Osteocyte (in vitro differentiated cells): ENCODE measurements at regions not wholly inside any gene's neighbourhood (a gene's known extent, or its start where the extent isn't known, plus 50 kb on each side); places are given as distances from the start of the nearest gene placed in this dataset.

ENCODE experiments used
- DNase-seq: peaks from one replicate; pipeline ENCODE4 v3.0.0; 2021; ENCODE audit warnings: mixed read lengths; ENCODE audit not compliant: unreplicated experiment; ENCODE audit errors: extremely low spot score
- H3K27ac Mint-ChIP-seq: one replicate; pipeline ENCODE4 v1.8.0; 2021; ENCODE audit warnings: mild to moderate bottlenecking, mixed read lengths; ENCODE audit not compliant: unreplicated experiment
- H3K27me3 Mint-ChIP-seq: one replicate; pipeline ENCODE4 v1.8.0; 2021; ENCODE audit warnings: mixed read lengths; ENCODE audit not compliant: unreplicated experiment
- H3K36me3 Mint-ChIP-seq: one replicate; pipeline ENCODE4 v1.8.0; 2021; ENCODE audit warnings: mixed read lengths; ENCODE audit not compliant: unreplicated experiment
- H3K4me1 Mint-ChIP-seq: one replicate; pipeline ENCODE4 v1.8.0; 2021; ENCODE audit warnings: mixed read lengths; ENCODE audit not compliant: unreplicated experiment
- H3K4me3 Mint-ChIP-seq: one replicate; pipeline ENCODE4 v1.8.0; 2021; ENCODE audit warnings: mild to moderate bottlenecking, moderate library complexity, mixed read lengths; ENCODE audit not compliant: unreplicated experiment
- H3K9me3 Mint-ChIP-seq: one replicate; pipeline ENCODE4 v1.8.0; 2021; ENCODE audit warnings: mixed read lengths; ENCODE audit not compliant: unreplicated experiment
- TF ChIP-seq, protein P1 (sequence below): fragments of 200-600 bp; sonication (generic); IDR thresholded peaks from 2 replicates; pipeline ENCODE4 v1.5.0; 2021; ENCODE audit warnings: antibody characterized with exemption, mild to moderate bottlenecking, moderate library complexity

DNA sequence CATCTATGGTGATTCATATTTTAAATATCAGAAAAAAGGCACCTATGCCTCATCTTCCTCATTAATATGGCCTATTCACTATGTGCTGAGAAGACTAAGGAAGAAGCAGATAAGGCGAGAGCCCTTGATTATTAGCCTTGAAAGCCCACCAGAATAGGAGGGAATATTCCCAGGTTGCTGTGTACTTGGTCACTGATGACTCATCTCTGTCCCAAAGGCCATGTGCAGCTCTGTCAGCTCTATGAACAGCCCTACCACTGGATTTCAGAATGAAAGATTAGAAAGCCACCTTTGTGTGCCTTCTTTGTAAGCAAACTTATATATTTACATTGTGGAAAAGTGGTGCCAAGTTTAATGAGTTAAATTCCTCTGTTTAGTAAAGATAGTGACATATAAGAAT, 211.5 kb downstream of the NFKBIZ start:
- Mint-ChIP-seq H3K27me3 (no peaks in the 10 kb centered on the region), H3K9me3 (no peaks in the 10 kb centered on the region), H3K4me3 (no peak overlapping the region), H3K4me1 (no peaks in the 10 kb centered on the region), H3K27ac (no peak overlapping the region), H3K36me3 (peaks cover 2% of the 10 kb centered on the region)
- TF ChIP-seq, protein P1, sequence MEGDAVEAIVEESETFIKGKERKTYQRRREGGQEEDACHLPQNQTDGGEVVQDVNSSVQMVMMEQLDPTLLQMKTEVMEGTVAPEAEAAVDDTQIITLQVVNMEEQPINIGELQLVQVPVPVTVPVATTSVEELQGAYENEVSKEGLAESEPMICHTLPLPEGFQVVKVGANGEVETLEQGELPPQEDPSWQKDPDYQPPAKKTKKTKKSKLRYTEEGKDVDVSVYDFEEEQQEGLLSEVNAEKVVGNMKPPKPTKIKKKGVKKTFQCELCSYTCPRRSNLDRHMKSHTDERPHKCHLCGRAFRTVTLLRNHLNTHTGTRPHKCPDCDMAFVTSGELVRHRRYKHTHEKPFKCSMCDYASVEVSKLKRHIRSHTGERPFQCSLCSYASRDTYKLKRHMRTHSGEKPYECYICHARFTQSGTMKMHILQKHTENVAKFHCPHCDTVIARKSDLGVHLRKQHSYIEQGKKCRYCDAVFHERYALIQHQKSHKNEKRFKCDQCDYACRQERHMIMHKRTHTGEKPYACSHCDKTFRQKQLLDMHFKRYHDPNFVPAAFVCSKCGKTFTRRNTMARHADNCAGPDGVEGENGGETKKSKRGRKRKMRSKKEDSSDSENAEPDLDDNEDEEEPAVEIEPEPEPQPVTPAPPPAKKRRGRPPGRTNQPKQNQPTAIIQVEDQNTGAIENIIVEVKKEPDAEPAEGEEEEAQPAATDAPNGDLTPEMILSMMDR = no peak
- no peak for DNase-seq

DNA sequence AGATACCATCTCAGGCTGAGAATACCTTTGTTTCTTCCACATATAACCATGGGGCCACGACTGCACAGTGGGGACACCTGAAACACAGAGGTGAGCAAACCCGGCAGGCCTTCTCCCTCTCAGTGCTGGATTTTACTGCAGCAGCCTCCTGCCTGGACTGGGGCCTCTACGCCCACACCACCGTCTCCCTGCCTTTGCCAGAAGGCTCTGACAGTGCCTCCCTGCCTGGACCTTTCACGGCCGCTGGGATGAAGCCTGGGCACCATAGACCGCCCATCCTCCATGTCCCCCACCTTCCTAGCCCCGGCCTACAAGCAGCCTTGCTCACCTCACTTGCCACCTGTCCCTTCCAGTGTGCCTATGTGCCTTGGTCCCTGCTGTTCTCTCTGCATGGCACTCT, 214.3 kb downstream of the NFKBIZ start:
- peaks cover 2% of the 10 kb centered on the region for H3K36me3 Mint-ChIP-seq
- H3K4me1 Mint-ChIP-seq = peaks cover 3% of the 10 kb centered on the region
- no peak for DNase-seq
- H3K9me3 Mint-ChIP-seq = no peaks in the 10 kb centered on the region
- no peak overlapping the region for H3K4me3 Mint-ChIP-seq
- no peak overlapping the region for H3K27ac Mint-ChIP-seq
- TF ChIP-seq, protein P1 = no peak
- H3K27me3 Mint-ChIP-seq = no peaks in the 10 kb centered on the region

- Mint-ChIP-seq H3K27me3 (no peaks in the 10 kb centered on the region), H3K9me3 (peaks cover 3% of the 10 kb centered on the region), H3K36me3 (peaks cover 2% of the 10 kb centered on the region), H3K27ac (no peak overlapping the region), H3K4me1 (peaks cover 5% of the 10 kb centered on the region), H3K4me3 (no peak overlapping the region)
- TF ChIP-seq, protein P1 = no peak
- DNase-seq = no peak
Observed at GRCh38 chr3:102066470-102066869, 217.2 kb downstream of the NFKBIZ start.

DNA sequence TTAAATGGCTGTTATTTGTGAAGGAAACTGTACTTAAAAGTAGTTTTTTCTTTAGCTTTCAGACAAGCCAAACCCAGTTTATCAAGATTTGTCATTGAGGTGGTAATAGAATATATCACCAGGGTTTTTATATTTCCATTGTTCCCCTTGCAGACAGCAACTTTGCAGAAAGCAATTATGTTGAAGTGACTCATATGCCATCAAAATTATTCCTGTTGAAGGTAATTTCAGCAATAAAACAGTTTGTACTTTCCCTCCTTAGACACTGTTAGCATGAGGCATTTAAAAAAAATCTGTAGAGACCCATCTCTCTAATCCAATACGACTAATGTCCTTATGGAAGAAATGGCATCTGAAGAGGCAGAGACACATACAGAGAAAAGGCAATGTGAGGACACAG, 219.0 kb downstream of the NFKBIZ start:
- Mint-ChIP-seq H3K4me1 (peaks cover 5% of the 10 kb centered on the region), H3K36me3 (peaks cover 2% of the 10 kb centered on the region), H3K27ac (no peak overlapping the region), H3K4me3 (no peak overlapping the region), H3K9me3 (peaks cover 3% of the 10 kb centered on the region), H3K27me3 (no peaks in the 10 kb centered on the region)
- DNase-seq = no peak
- TF ChIP-seq, protein P1 = no peak

DNA sequence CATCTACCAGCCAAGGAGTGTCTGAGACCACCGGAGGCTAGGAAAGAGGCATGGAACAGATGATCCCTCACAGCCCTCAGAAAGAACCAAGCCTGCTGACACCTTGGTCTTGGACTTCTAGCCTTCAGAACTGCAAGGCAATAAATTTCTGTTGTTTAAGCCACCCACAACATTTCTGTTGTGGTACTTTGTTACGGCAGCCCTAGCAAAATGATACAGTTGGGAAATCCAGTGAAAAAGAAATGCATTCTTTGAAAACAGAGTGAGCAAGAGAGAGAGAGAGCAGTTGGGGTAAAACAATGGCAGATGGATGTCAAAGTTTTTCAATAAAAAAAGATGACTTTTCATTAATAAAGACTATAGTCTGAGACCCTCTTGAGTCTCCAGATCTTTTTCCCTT, 219.4 kb downstream of the NFKBIZ start:
- DNase-seq = no peak
- Mint-ChIP-seq H3K36me3 (peaks cover 1% of the 10 kb centered on the region), H3K9me3 (peaks cover 3% of the 10 kb centered on the region), H3K4me1 (peaks cover 5% of the 10 kb centered on the region), H3K27me3 (no peaks in the 10 kb centered on the region), H3K27ac (no peak overlapping the region), H3K4me3 (no peak overlapping the region)
- TF ChIP-seq, protein P1 = no peak
